Fibroblast of lung (primary cell): ENCODE measurements at regions not wholly inside any gene's neighbourhood (a gene's known extent, or its start where the extent isn't known, plus 50 kb on each side); places are given as distances from the start of the nearest gene placed in this dataset.

ENCODE experiments used
- CTCF ChIP-seq, 2 donors: IDR thresholded peaks in 1 of 2; conservative IDR thresholded peaks in 1 of 2; 1 replicate in 1 of 2; 2 replicates in 1 of 2; pipeline ENCODE4 v1.5.1; 2011 to 2012; ENCODE audit warnings: low read length in 2 of 2, control low read depth in 1 of 2, inconsistent platforms in 1 of 2, low read depth in 1 of 2, mild to moderate bottlenecking in 1 of 2
- EZH2 ChIP-seq: IDR thresholded peaks from 2 replicates; pipeline ENCODE4 v1.5.1; 2012; ENCODE audit warnings: low read length, control low read depth, mild to moderate bottlenecking; ENCODE audit errors: missing control alignments

- TF ChIP-seq CTCF (conservative IDR thresholded peaks at IDR 0.05 in 1 of 2, IDR thresholded peaks at IDR 0.05 in 1 of 2; ENCODE audit: low read depth in 1 of 2, low read length in 2 of 2), result no peak
- no peak for TF ChIP-seq EZH2
Observed at GRCh38 chr5:145340099-145340498, 495.0 kb downstream of the PRELID2 start.
